Neural crest cell (in vitro differentiated cells): ENCODE measurements at regions not wholly inside any gene's neighbourhood (a gene's known extent, or its start where the extent isn't known, plus 50 kb on each side); places are given as distances from the start of the nearest gene placed in this dataset.

Source experiments
- DNase-seq: peaks from one replicate; pipeline ENCODE4 v3.0.0; 2021; ENCODE audit warnings: low read depth, mixed read lengths, low spot score
- H3K27ac Mint-ChIP-seq: one replicate; pipeline ENCODE4 v1.8.0; 2021; ENCODE audit warnings: mild to moderate bottlenecking, mixed read lengths; ENCODE audit not compliant: unreplicated experiment
- H3K27me3 Mint-ChIP-seq: 2 replicates; pipeline ENCODE4 v1.8.0; 2021; ENCODE audit warnings: low read depth, mild to moderate bottlenecking, mixed read lengths
- H3K36me3 Mint-ChIP-seq: 2 replicates; pipeline ENCODE4 v1.8.0; 2021; ENCODE audit warnings: low read depth, mild to moderate bottlenecking, mixed read lengths
- H3K4me1 Mint-ChIP-seq: 2 replicates; pipeline ENCODE4 v1.8.0; 2021; ENCODE audit warnings: mixed read lengths
- H3K4me3 Mint-ChIP-seq: one replicate; pipeline ENCODE4 v1.8.0; 2021; ENCODE audit warnings: mild to moderate bottlenecking, mixed read lengths
- H3K9me3 Mint-ChIP-seq: 2 replicates; pipeline ENCODE4 v1.8.0; 2021; ENCODE audit warnings: mixed read lengths
- TF ChIP-seq, protein P1 (sequence below): fragments of 200-600 bp; sonication (generic); conservative IDR thresholded peaks from 2 replicates; pipeline ENCODE4 v1.5.0; 2021; ENCODE audit warnings: antibody characterized with exemption, mild to moderate bottlenecking

DNA sequence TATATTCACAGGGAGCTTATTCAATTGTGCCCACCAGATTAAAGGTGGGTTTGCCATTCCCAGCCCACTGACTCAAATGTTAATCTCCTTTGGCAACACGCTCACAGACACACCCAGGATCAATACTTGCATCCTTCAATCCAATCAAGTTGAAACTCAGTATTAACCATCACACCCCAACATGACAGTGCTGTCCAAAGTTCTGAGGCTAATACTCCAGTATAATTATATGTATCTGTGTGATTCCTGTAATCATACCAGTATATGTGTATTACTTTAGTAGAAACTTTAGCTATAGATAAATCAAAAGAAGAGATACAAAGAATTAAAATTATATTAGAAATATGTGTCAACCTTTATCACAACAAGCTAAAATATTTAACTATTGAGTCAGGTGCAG, 1166.0 kb downstream of the ZPLD1 start:
- no peaks in the 10 kb centered on the region for H3K9me3 Mint-ChIP-seq
- H3K27me3 Mint-ChIP-seq = no peaks in the 10 kb centered on the region
- H3K4me3 Mint-ChIP-seq = no peak overlapping the region
- H3K4me1 Mint-ChIP-seq = no peaks in the 10 kb centered on the region
- no peaks in the 10 kb centered on the region for H3K36me3 Mint-ChIP-seq
- no peak overlapping the region for H3K27ac Mint-ChIP-seq
- no peak for DNase-seq
- TF ChIP-seq, protein P1, sequence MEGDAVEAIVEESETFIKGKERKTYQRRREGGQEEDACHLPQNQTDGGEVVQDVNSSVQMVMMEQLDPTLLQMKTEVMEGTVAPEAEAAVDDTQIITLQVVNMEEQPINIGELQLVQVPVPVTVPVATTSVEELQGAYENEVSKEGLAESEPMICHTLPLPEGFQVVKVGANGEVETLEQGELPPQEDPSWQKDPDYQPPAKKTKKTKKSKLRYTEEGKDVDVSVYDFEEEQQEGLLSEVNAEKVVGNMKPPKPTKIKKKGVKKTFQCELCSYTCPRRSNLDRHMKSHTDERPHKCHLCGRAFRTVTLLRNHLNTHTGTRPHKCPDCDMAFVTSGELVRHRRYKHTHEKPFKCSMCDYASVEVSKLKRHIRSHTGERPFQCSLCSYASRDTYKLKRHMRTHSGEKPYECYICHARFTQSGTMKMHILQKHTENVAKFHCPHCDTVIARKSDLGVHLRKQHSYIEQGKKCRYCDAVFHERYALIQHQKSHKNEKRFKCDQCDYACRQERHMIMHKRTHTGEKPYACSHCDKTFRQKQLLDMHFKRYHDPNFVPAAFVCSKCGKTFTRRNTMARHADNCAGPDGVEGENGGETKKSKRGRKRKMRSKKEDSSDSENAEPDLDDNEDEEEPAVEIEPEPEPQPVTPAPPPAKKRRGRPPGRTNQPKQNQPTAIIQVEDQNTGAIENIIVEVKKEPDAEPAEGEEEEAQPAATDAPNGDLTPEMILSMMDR = no peak

DNA sequence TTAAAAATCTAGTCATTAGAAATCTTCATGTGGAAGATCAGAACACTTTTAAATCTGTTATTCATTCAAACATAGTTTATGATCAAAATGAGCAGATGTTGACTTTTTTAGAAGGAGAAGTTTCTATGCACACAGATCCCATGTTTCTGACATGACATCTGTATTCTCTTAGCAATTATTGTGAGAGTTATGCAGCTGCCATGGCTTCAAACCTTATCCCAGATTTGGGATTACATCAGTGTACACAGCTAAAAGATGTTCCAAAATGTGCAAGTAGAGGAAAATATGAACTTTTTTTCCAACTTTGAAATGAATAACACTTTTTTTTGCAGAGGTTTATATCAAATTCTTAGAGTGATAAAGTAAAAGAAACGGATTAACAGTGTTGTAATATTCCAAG, 1166.9 kb downstream of the ZPLD1 start:
- no peak for DNase-seq
- Mint-ChIP-seq H3K9me3 (no peaks in the 10 kb centered on the region), H3K4me3 (no peak overlapping the region), H3K4me1 (no peaks in the 10 kb centered on the region), H3K36me3 (no peaks in the 10 kb centered on the region), H3K27ac (no peak overlapping the region), H3K27me3 (no peaks in the 10 kb centered on the region)
- TF ChIP-seq, protein P1 = no peak

DNA sequence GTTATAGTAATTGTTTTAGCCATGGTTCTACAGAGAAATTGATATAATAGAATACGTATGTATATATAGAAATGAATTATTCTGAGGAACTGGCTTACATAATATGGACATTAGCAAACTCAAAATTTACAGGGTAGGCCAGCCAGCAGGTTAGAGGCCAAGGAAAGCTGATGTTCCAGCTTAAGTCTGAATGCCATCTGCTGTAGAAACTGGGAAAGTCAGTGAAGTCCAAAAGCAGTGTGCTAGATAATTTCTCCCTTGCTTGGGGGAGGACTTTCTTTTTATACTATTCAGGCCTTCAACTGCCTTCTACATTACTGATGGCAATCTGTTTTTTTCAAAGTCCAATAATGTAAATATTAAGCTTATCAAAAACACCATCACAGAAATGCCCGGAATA, 1174.7 kb downstream of the ZPLD1 start:
- Mint-ChIP-seq H3K27ac (no peak overlapping the region), H3K27me3 (no peaks in the 10 kb centered on the region), H3K4me3 (no peak overlapping the region), H3K36me3 (no peaks in the 10 kb centered on the region), H3K4me1 (no peaks in the 10 kb centered on the region), H3K9me3 (no peaks in the 10 kb centered on the region)
- TF ChIP-seq, protein P1 = no peak
- no peak for DNase-seq

DNA sequence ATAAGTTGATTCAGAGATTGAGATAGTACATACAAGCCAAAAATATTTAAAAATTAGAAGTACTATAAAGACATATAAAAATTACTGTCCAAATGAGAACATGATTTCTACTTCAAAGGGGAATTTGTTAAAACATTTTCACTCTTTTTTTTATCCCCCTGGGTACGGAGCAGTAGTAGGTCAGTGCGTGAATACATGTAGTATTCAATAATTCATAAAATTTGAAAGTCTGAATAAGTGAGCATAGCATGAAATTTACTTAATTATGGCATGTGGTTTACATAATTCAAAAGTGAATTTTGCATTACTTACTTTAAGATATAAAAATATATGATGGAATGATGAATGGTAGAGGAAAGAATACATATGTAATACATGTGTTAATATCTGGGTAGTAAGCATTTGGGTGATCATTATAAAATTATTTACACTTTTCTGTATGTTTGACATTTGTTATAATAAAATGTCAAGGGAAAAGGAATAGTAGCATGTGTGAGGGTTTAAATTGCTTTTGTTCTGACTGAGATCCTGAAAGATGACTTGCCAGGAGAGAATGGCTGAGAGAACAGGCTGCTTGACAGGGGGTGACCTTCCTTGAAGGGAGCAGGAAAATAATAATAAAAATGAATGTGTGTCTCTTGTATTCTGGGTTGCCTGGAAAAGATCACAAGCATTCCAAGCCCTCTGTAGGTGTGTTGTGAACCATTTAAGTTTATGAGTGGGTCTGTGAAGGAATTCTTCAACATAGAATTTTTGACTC, 1178.8 kb downstream of the ZPLD1 start:
- no peak for DNase-seq
- Mint-ChIP-seq H3K4me3 (no peak overlapping the region), H3K4me1 (no peaks in the 10 kb centered on the region), H3K9me3 (no peaks in the 10 kb centered on the region), H3K27ac (no peak overlapping the region), H3K27me3 (no peaks in the 10 kb centered on the region), H3K36me3 (no peaks in the 10 kb centered on the region)
- TF ChIP-seq, protein P1 = no peak

DNA sequence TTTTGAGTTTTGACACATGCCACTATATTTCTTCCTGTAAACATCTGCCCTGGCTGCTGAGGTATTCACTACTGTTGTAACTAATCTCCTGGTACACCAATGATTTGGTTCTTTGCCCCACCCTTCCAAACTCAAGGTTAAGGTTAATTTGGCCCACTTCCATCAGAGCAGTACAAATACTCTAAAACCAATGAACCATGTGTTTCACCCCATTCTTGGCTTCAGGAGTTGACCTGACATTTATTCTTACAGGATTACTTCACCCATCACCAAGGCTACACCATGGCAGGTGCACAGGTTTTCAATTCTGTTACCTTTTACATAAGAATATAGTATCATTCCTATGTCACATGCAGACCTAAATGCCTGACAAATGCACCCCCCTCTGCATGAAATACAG, 1179.9 kb downstream of the ZPLD1 start:
- TF ChIP-seq, protein P1 = no peak
- no peak for DNase-seq
- H3K9me3 Mint-ChIP-seq = no peaks in the 10 kb centered on the region
- H3K4me1 Mint-ChIP-seq = no peaks in the 10 kb centered on the region
- no peaks in the 10 kb centered on the region for H3K36me3 Mint-ChIP-seq
- H3K27ac Mint-ChIP-seq = no peak overlapping the region
- no peaks in the 10 kb centered on the region for H3K27me3 Mint-ChIP-seq
- H3K4me3 Mint-ChIP-seq = no peak overlapping the region
